ENCODE measurements at regions not wholly inside any gene's neighbourhood (a gene's known extent, or its start where the extent isn't known, plus 50 kb on each side); places are given as distances from the start of the nearest gene placed in this dataset.
A peak's percentile ranks its signal among the peaks of the same experiment; 100 is the strongest.

- WGBS, 10 experiments = 0 to 86% (median 42%) methylated on average over 1 to 2 of the region's 2 CpGs
- ATAC-seq (replicated peaks in 6 of 8) = peak in 4 of 8 experiments; percentile 24 to 71 (median 52)
- no peak overlapping the region for H3K4me3 ChIP-seq
- no peak overlapping the region for H3K27ac ChIP-seq
- in situ Hi-C loops (cut with MboI; ENCODE audit: low pct_unique_long_range_greater_than_20kb in 2 of 9, low sequenced_read_pairs in 9 of 9, unreplicated experiment in 9 of 9) = no loop called here
- peaks cover 22 to 37% of the 10 kb centered on the region in 2 donors for H3K4me1 ChIP-seq (replicated peaks in 1 of 2)
Measured at GRCh38 chr13:79803296-79803695, 322.3 kb downstream of the NDFIP2 start.

GRCh38 chr13:79802389-79803085 is 321.6 kb downstream of the NDFIP2 start:
- no peak for ATAC-seq (replicated peaks in 6 of 8)
- WGBS, 10 experiments = 20 to 100% (median 56%) methylated on average over 1 to 2 of the region's 2 CpGs; no CpG with 5 or more reads in 2 of the 10 experiments

GRCh38 chr13:79799059-79799867 is 318.3 kb downstream of the NDFIP2 start:
- in situ Hi-C loops (cut with MboI; ENCODE audit: low pct_unique_long_range_greater_than_20kb in 2 of 9, low sequenced_read_pairs in 9 of 9, unreplicated experiment in 9 of 9) = loop anchor here in 1 of 9 experiments (25.0 kb wide), 1 partner anchor 563 kb away; no protein-coding TSS in a partner anchor
- WGBS, 10 experiments = 0 to 43% (median 18%) methylated on average over 1 to 2 of the region's 2 CpGs; no CpG with 5 or more reads in 2 of the 10 experiments
- H3K27ac ChIP-seq = no peak overlapping the region
- H3K4me1 ChIP-seq (replicated peaks in 1 of 2) = peaks cover 16 to 24% of the 10 kb centered on the region in 2 donors
- peak in 5 of 8 experiments; percentile 44 to 81 (median 54) for ATAC-seq (replicated peaks in 6 of 8)
- no peak overlapping the region for H3K4me3 ChIP-seq

More at GRCh38 chr13:79802389-79803085, 321.6 kb downstream of the NDFIP2 start:
- H3K27ac ChIP-seq = no peak overlapping the region
- in situ Hi-C loops (cut with MboI; ENCODE audit: low pct_unique_long_range_greater_than_20kb in 2 of 9, low sequenced_read_pairs in 9 of 9, unreplicated experiment in 9 of 9) = no loop called here
- H3K4me1 ChIP-seq (replicated peaks in 1 of 2) = peaks cover 22 to 37% of the 10 kb centered on the region in 2 donors
- H3K4me3 ChIP-seq = no peak overlapping the region

GRCh38 chr13:79796136-79796535 is 315.2 kb downstream of the NDFIP2 start:
- WGBS, 10 experiments = 0 to 83% (median 67%) methylated on average over 1 of the region's 2 CpGs; no CpG with 5 or more reads in 7 of the 10 experiments
- no peak for ATAC-seq (replicated peaks in 6 of 8)
- in situ Hi-C loops (cut with MboI; ENCODE audit: low pct_unique_long_range_greater_than_20kb in 2 of 9, low sequenced_read_pairs in 9 of 9, unreplicated experiment in 9 of 9) = loop anchor here in 1 of 9 experiments (25.0 kb wide), 1 partner anchor 566 kb away; no protein-coding TSS in a partner anchor
- peaks cover 7 to 10% of the 10 kb centered on the region in 2 donors for H3K4me1 ChIP-seq (replicated peaks in 1 of 2)
- no peak overlapping the region for H3K27ac ChIP-seq
- H3K4me3 ChIP-seq = no peak overlapping the region

GRCh38 chr13:79794931-79795330 is 314.0 kb downstream of the NDFIP2 start:
- no peak overlapping the region for H3K4me3 ChIP-seq
- ATAC-seq (replicated peaks in 6 of 8) = no peak
- WGBS, 10 experiments = 14 to 100% (median 57%) methylated on average over 1 of the region's 1 CpG; no CpG with 5 or more reads in 3 of the 10 experiments
- no peak overlapping the region for H3K27ac ChIP-seq
- peaks cover 7 to 10% of the 10 kb centered on the region in 2 donors for H3K4me1 ChIP-seq (replicated peaks in 1 of 2)
- in situ Hi-C loops (cut with MboI; ENCODE audit: low pct_unique_long_range_greater_than_20kb in 2 of 9, low sequenced_read_pairs in 9 of 9, unreplicated experiment in 9 of 9) = loop anchor here in 1 of 9 experiments (25.0 kb wide), 1 partner anchor 567 kb away; no protein-coding TSS in a partner anchor

GRCh38 chr13:79792716-79793115 is 311.8 kb downstream of the NDFIP2 start:
- in situ Hi-C loops (cut with MboI; ENCODE audit: low pct_unique_long_range_greater_than_20kb in 2 of 9, low sequenced_read_pairs in 9 of 9, unreplicated experiment in 9 of 9) = loop anchor here in 1 of 9 experiments (25.0 kb wide), 1 partner anchor 570 kb away; no protein-coding TSS in a partner anchor
- Histone ChIP-seq H3K27ac (no peak overlapping the region), H3K4me3 (no peak overlapping the region), H3K4me1 (replicated peaks in 1 of 2) (peaks cover 0 to 4% of the 10 kb centered on the region in 2 donors)
- ATAC-seq (replicated peaks in 6 of 8) = no peak

- H3K4me3 ChIP-seq = no peak overlapping the region
- H3K27ac ChIP-seq = no peak overlapping the region
- ATAC-seq (replicated peaks in 6 of 8) = no peak
- 20 to 80% (median 60%) methylated on average over 1 of the region's 2 CpGs; no CpG with 5 or more reads in 6 of the 10 experiments for WGBS, 10 experiments
- peaks cover 0 to 4% of the 10 kb centered on the region in 2 donors for H3K4me1 ChIP-seq (replicated peaks in 1 of 2)
- in situ Hi-C loops (cut with MboI; ENCODE audit: low pct_unique_long_range_greater_than_20kb in 2 of 9, low sequenced_read_pairs in 9 of 9, unreplicated experiment in 9 of 9) = loop anchor here in 1 of 9 experiments (25.0 kb wide), 1 partner anchor 571 kb away; no protein-coding TSS in a partner anchor
Measured at GRCh38 chr13:79791471-79792042, 310.6 kb downstream of the NDFIP2 start.

- H3K4me3 ChIP-seq = no peak overlapping the region
- no peak overlapping the region for H3K27ac ChIP-seq
- 26 to 100% (median 98%) methylated on average over 2 to 4 of the region's 4 CpGs for WGBS, 10 experiments
- no peak for ATAC-seq (replicated peaks in 6 of 8)
- peaks cover 10 to 22% of the 10 kb centered on the region in 2 donors for H3K4me1 ChIP-seq (replicated peaks in 1 of 2)
- in situ Hi-C loops (cut with MboI; ENCODE audit: low pct_unique_long_range_greater_than_20kb in 2 of 9, low sequenced_read_pairs in 9 of 9, unreplicated experiment in 9 of 9) = loop anchor here in 1 of 9 experiments (25.0 kb wide), 1 partner anchor 576 kb away; no protein-coding TSS in a partner anchor
Measured at GRCh38 chr13:79786176-79786575, 305.2 kb downstream of the NDFIP2 start.

GRCh38 chr13:79782541-79783205 is 301.7 kb downstream of the NDFIP2 start:
- peak overlapping the region; percentile 26 to 27 for H3K27ac ChIP-seq
- WGBS, 10 experiments = 3 to 74% (median 15%) methylated on average over 3 to 11 of the region's 14 CpGs; no CpG with 5 or more reads in 1 of the 10 experiments
- H3K4me3 ChIP-seq = peak overlapping the region in 1 of 5 donors; percentile 1
- ATAC-seq (replicated peaks in 6 of 8) = peak in 6 of 8 experiments; percentile 69 to 99 (median 99)
- H3K4me1 ChIP-seq (replicated peaks in 1 of 2) = peaks cover 10 to 22% of the 10 kb centered on the region in 2 donors
- in situ Hi-C loops (cut with MboI; ENCODE audit: low pct_unique_long_range_greater_than_20kb in 2 of 9, low sequenced_read_pairs in 9 of 9, unreplicated experiment in 9 of 9) = loop anchor here in 1 of 9 experiments (25.0 kb wide), 1 partner anchor 580 kb away; no protein-coding TSS in a partner anchor

- peaks cover 10 to 22% of the 10 kb centered on the region in 2 donors for H3K4me1 ChIP-seq (replicated peaks in 1 of 2)
- ATAC-seq (replicated peaks in 6 of 8) = peak in 4 of 8 experiments; percentile 2 to 9 (median 4)
- in situ Hi-C loops (cut with MboI; ENCODE audit: low pct_unique_long_range_greater_than_20kb in 2 of 9, low sequenced_read_pairs in 9 of 9, unreplicated experiment in 9 of 9) = loop anchor here in 1 of 9 experiments (25.0 kb wide), 1 partner anchor 580 kb away; no protein-coding TSS in a partner anchor
- 31 to 100% (median 70%) methylated on average over 1 to 5 of the region's 5 CpGs; no CpG with 5 or more reads in 1 of the 10 experiments for WGBS, 10 experiments
- H3K4me3 ChIP-seq = no peak overlapping the region
- peak overlapping the region in 1 of 2 donors; percentile 2 for H3K27ac ChIP-seq
Measured at GRCh38 chr13:79781829-79782540, 301.0 kb downstream of the NDFIP2 start.

GRCh38 chr13:79780240-79780639 is 299.3 kb downstream of the NDFIP2 start:
- whole genome bisulfite sequencing, 10 experiments = 0 to 100% (median 90%) methylated on average over 2 to 3 of the region's 3 CpGs
- peaks cover 10 to 22% of the 10 kb centered on the region in 2 donors for H3K4me1 ChIP-seq (replicated peaks in 1 of 2)
- no peak overlapping the region for H3K4me3 ChIP-seq
- peak in 1 of 8 experiments; percentile 49 for ATAC-seq (replicated peaks in 6 of 8)
- in situ Hi-C loops (cut with MboI; ENCODE audit: low pct_unique_long_range_greater_than_20kb in 2 of 9, low sequenced_read_pairs in 9 of 9, unreplicated experiment in 9 of 9) = loop anchor here in 1 of 9 experiments (25.0 kb wide), 1 partner anchor 582 kb away; no protein-coding TSS in a partner anchor
- no peak overlapping the region for H3K27ac ChIP-seq

All from motor neuron (in vitro differentiated cells).